HEK293 (cell line): ENCODE measurements at regions not wholly inside any gene's neighbourhood (a gene's known extent, or its start where the extent isn't known, plus 50 kb on each side); places are given as distances from the start of the nearest gene placed in this dataset.

Source experiments
- CTCF ChIA-PET: fragments of 350-600 bp; formaldehyde crosslinking; extraction: SDS; loops from one replicate; lab custom pipeline; 2021; ENCODE audit warnings: antibody characterized with exemption; lab: Yijun Ruan, JAX
- POLR2A ChIA-PET: fragments of 300-600 bp; formaldehyde crosslinking; extraction: SDS; loops from one replicate; lab custom pipeline; 2020; ENCODE audit warnings: antibody characterized with exemption, inconsistent platforms; lab: Yijun Ruan, JAX
- H3K27ac ChIP-seq: fragments of 200-500 bp; sonication (Bioruptor generic); 2 replicates; pipeline ENCODE4 v1.5.1; 2014; ENCODE audit warnings: low read depth, low read length, control low read depth, inconsistent platforms; ENCODE audit errors: extremely low read depth
- H3K36me3 ChIP-seq, 2 experiments: fragments of 200-500 bp in 1 of 2; sonication (Bioruptor generic) in 1 of 2; 1 replicate in 1 of 2; 2 replicates in 1 of 2; pipeline ENCODE4 v1.5.1; 2014 to 2017; ENCODE audit warnings: inconsistent platforms in 2 of 2, low read length in 2 of 2; ENCODE audit not compliant: control insufficient read depth in 2 of 2, insufficient read depth in 1 of 2
- H3K4me1 ChIP-seq: fragments of 200-500 bp; sonication (Bioruptor generic); 2 replicates; pipeline ENCODE4 v1.5.1; 2014; ENCODE audit warnings: mild to moderate bottlenecking, low read length, inconsistent platforms; ENCODE audit not compliant: control insufficient read depth, insufficient read depth
- H3K4me3 ChIP-seq: 2 replicates; pipeline ENCODE4 v1.5.1; 2011; ENCODE audit warnings: low read depth, mild to moderate bottlenecking, control low read depth, low read length, moderate library complexity
- H3K9me3 ChIP-seq: fragments of 200-500 bp; sonication (Bioruptor generic); 2 replicates; pipeline ENCODE4 v1.5.1; 2014; ENCODE audit warnings: low read depth, low read length, inconsistent platforms; ENCODE audit not compliant: control insufficient read depth, insufficient read depth
- ELK4 ChIP-seq: IDR thresholded peaks from 2 replicates; pipeline ENCODE4 v1.6.1; 2011; ENCODE audit warnings: mild to moderate bottlenecking, low read depth, low read length, borderline replicate concordance
- KLF7 ChIP-seq: fragments of 450-650 bp; formaldehyde crosslinking; IDR thresholded peaks from 2 replicates; pipeline ENCODE4 v1.5.1; 2016; ENCODE audit warnings: missing biosample characterization, missing genetic modification characterization, borderline replicate concordance
- SETDB1 ChIP-seq: IDR thresholded peaks from one replicate; pipeline ENCODE4 v1.6.1; 2017; ENCODE audit warnings: mild to moderate bottlenecking, low read length, moderate library complexity, mixed read lengths; ENCODE audit not compliant: insufficient read length
- SP3 ChIP-seq: fragments of 450-650 bp; formaldehyde crosslinking; IDR thresholded peaks from 2 replicates; pipeline ENCODE4 v1.5.1; 2016; ENCODE audit warnings: missing biosample characterization, missing genetic modification characterization
- ZBTB20 ChIP-seq: fragments of 450-650 bp; formaldehyde crosslinking; IDR thresholded peaks from 2 replicates; pipeline ENCODE4 v1.5.1; 2016; ENCODE audit warnings: missing biosample characterization, missing genetic modification characterization
- ZNF132 ChIP-seq: fragments of 450-650 bp; formaldehyde crosslinking; IDR thresholded peaks from 2 replicates; pipeline ENCODE4 v1.5.1; 2017; ENCODE audit warnings: missing biosample characterization, missing genetic modification characterization, borderline replicate concordance
- ZNF266 ChIP-seq: fragments of 450-650 bp; formaldehyde crosslinking; IDR thresholded peaks from 2 replicates; pipeline ENCODE4 v1.5.1; 2016; ENCODE audit warnings: missing biosample characterization, missing genetic modification characterization, low read depth
- ZNF280C ChIP-seq: fragments of 450-650 bp; formaldehyde crosslinking; IDR thresholded peaks from 2 replicates; pipeline ENCODE4 v1.5.1; 2016; ENCODE audit warnings: missing biosample characterization, missing genetic modification characterization
- ZNF398 ChIP-seq: fragments of 450-650 bp; formaldehyde crosslinking; IDR thresholded peaks from 2 replicates; pipeline ENCODE4 v1.5.1; 2017; ENCODE audit warnings: missing biosample characterization, missing genetic modification characterization
- ZNF501 ChIP-seq: fragments of 450-650 bp; formaldehyde crosslinking; IDR thresholded peaks from 2 replicates; pipeline ENCODE4 v1.5.1; 2016; ENCODE audit warnings: missing biosample characterization, missing genetic modification characterization
- ZNF596 ChIP-seq: fragments of 450-650 bp; IDR thresholded peaks from 2 replicates; pipeline ENCODE4 v1.5.0; 2018; ENCODE audit warnings: missing biosample characterization, mild to moderate bottlenecking, missing genetic modification characterization, moderate library complexity
- ZNF610 ChIP-seq: fragments of 450-650 bp; formaldehyde crosslinking; IDR thresholded peaks from 2 replicates; pipeline ENCODE4 v1.5.1; 2016; ENCODE audit warnings: missing biosample characterization, missing genetic modification characterization, borderline replicate concordance
- ZSCAN23 ChIP-seq: fragments of 450-650 bp; formaldehyde crosslinking; IDR thresholded peaks from 2 replicates; pipeline ENCODE4 v1.5.1; 2016; ENCODE audit warnings: missing biosample characterization, missing genetic modification characterization
- TF ChIP-seq, protein P1 (sequence below): fragments of 450-650 bp; formaldehyde crosslinking; IDR thresholded peaks from 2 replicates; pipeline ENCODE4 v1.5.1; 2017; ENCODE audit warnings: missing biosample characterization, missing genetic modification characterization
- TF ChIP-seq, protein P2 (sequence below): fragments of 450-650 bp; formaldehyde crosslinking; IDR thresholded peaks from 2 replicates; pipeline ENCODE4 v1.5.1; 2016; ENCODE audit warnings: missing biosample characterization, missing genetic modification characterization

DNA sequence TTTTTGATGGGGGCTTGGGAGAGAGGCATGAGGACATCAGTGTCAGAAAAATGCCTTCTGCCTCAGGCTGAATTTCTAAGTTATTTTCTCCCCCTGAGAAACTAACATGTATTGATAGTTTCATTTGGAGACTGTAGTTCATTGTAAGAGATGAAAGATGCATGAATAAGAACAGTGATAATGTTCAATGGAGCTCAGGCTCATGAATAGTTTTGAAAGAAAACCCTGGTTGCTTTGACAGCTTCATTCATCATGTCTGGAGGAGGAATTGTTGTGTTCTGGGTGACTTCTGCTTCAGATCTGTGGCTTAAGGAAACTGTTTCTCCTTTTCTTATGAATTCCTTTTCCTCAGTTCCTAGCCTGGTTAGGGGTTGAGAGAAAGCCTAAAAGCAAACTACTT lies 204.0 kb upstream of the LRRC3B start:
- POLR2A ChIA-PET = no interaction called here
- Histone ChIP-seq H3K4me1 (no peaks in the 10 kb centered on the region), H3K27ac (no peak overlapping the region), H3K9me3 (no peaks in the 10 kb centered on the region)
- TF ChIP-seq SETDB1 = no peak
- TF ChIP-seq ELK4 = no peak
- TF ChIP-seq, protein P1, sequence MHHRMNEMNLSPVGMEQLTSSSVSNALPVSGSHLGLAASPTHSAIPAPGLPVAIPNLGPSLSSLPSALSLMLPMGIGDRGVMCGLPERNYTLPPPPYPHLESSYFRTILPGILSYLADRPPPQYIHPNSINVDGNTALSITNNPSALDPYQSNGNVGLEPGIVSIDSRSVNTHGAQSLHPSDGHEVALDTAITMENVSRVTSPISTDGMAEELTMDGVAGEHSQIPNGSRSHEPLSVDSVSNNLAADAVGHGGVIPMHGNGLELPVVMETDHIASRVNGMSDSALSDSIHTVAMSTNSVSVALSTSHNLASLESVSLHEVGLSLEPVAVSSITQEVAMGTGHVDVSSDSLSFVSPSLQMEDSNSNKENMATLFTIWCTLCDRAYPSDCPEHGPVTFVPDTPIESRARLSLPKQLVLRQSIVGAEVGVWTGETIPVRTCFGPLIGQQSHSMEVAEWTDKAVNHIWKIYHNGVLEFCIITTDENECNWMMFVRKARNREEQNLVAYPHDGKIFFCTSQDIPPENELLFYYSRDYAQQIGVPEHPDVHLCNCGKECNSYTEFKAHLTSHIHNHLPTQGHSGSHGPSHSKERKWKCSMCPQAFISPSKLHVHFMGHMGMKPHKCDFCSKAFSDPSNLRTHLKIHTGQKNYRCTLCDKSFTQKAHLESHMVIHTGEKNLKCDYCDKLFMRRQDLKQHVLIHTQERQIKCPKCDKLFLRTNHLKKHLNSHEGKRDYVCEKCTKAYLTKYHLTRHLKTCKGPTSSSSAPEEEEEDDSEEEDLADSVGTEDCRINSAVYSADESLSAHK (tag by site-specific recombination) = no peak
- TF ChIP-seq, all 188 proteins: peak for 0
- no peaks in the 10 kb centered on the region for H3K36me3 ChIP-seq
- CTCF ChIA-PET = no interaction called here
- H3K4me3 ChIP-seq = no peak overlapping the region

GRCh38 chr3:26422415-26422814 lies 200.2 kb upstream of the LRRC3B start:
- CTCF ChIA-PET = no interaction called here
- POLR2A ChIA-PET = no interaction called here

More at GRCh38 chr3:26422415-26422814, 200.2 kb upstream of the LRRC3B start:
- H3K9me3 ChIP-seq = no peaks in the 10 kb centered on the region
- H3K36me3 ChIP-seq = no peaks in the 10 kb centered on the region
- no peaks in the 10 kb centered on the region for H3K4me1 ChIP-seq
- TF ChIP-seq ZNF132 (no peak), SP3 (no peak), ZNF398 (tag by site-specific recombination) (no peak), ZNF610 (tag by site-specific recombination) (no peak), ZNF596 (tag by site-specific recombination) (no peak), ZNF280C (tag by site-specific recombination) (no peak), KLF7 (no peak), ZNF266 (no peak), ZNF501 (no peak), ZSCAN23 (tag by site-specific recombination) (no peak), ZBTB20 (no peak)
- TF ChIP-seq, protein P2, sequence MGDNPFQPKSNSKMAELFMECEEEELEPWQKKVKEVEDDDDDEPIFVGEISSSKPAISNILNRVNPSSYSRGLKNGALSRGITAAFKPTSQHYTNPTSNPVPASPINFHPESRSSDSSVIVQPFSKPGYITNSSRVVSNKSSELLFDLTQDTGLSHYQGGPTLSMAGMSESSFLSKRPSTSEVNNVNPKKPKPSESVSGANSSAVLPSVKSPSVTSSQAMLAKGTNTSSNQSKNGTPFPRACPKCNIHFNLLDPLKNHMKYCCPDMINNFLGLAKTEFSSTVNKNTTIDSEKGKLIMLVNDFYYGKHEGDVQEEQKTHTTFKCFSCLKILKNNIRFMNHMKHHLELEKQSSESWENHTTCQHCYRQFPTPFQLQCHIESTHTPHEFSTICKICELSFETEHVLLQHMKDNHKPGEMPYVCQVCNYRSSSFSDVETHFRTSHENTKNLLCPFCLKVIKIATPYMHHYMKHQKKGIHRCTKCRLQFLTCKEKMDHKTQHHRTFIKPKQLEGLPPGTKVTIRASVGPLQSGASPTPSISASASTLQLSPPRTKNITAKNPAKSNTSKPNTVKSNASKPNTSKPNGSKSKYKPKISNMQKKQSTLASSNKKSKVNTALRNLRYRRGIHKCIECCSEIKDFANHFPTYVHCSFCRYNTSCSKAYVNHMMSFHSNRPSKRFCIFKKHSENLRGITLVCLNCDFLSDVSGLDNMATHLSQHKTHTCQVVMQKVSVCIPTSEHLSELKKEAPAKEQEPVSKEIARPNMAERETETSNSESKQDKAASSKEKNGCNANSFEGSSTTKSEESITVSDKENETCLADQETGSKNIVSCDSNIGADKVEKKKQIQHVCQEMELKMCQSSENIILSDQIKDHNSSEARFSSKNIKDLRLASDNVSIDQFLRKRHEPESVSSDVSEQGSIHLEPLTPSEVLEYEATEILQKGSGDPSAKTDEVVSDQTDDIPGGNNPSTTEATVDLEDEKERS (tag by site-specific recombination) = no peak
- no peak overlapping the region for H3K4me3 ChIP-seq
- no peak overlapping the region for H3K27ac ChIP-seq
